ENCODE measurements at regions not wholly inside any gene's neighbourhood (a gene's known extent, or its start where the extent isn't known, plus 50 kb on each side); places are given as distances from the start of the nearest gene placed in this dataset.

- no peak for TF ChIP-seq RFX5 (IDR thresholded peaks at IDR 0.05)
- TF ChIP-seq POLR2A (IDR thresholded peaks at IDR 0.05; ENCODE audit: low read length), result no peak
- TF ChIP-seq MAFK (IDR thresholded peaks at IDR 0.05; ENCODE audit: partially characterized antibody), result no peak
- TF ChIP-seq, protein P1, sequence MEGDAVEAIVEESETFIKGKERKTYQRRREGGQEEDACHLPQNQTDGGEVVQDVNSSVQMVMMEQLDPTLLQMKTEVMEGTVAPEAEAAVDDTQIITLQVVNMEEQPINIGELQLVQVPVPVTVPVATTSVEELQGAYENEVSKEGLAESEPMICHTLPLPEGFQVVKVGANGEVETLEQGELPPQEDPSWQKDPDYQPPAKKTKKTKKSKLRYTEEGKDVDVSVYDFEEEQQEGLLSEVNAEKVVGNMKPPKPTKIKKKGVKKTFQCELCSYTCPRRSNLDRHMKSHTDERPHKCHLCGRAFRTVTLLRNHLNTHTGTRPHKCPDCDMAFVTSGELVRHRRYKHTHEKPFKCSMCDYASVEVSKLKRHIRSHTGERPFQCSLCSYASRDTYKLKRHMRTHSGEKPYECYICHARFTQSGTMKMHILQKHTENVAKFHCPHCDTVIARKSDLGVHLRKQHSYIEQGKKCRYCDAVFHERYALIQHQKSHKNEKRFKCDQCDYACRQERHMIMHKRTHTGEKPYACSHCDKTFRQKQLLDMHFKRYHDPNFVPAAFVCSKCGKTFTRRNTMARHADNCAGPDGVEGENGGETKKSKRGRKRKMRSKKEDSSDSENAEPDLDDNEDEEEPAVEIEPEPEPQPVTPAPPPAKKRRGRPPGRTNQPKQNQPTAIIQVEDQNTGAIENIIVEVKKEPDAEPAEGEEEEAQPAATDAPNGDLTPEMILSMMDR (IDR thresholded peaks at IDR 0.05), result no peak
- TF ChIP-seq JUN (IDR thresholded peaks at IDR 0.05), result no peak
- no peak for TF ChIP-seq GATA3 (IDR thresholded peaks at IDR 0.05; ENCODE audit: borderline replicate concordance)
- no peak for TF ChIP-seq CEBPB (IDR thresholded peaks at IDR 0.05)
- no peak for TF ChIP-seq ZNF302 (CRISPR knock-in tag; IDR thresholded peaks at IDR 0.05)
- TF ChIP-seq HMGXB4 (CRISPR knock-in tag; IDR thresholded peaks at IDR 0.05; ENCODE audit: borderline replicate concordance), result no peak
- no peak for TF ChIP-seq CHD2 (IDR thresholded peaks at IDR 0.05; ENCODE audit: low read length, partially characterized antibody)
These were observed 725.1 kb upstream of the FRG1 start for GRCh38 chr4:189215574-189215973.

Measured in A549 (cell line).